ENCODE measurements at regions not wholly inside any gene's neighbourhood (a gene's known extent, or its start where the extent isn't known, plus 50 kb on each side); places are given as distances from the start of the nearest gene placed in this dataset.

- TF ChIP-seq TP53 (CRISPR knock-in tag; IDR thresholded peaks at IDR 0.05) (no peak), JAZF1 (CRISPR knock-in tag; IDR thresholded peaks at IDR 0.05) (no peak), CTCF (IDR thresholded peaks at IDR 0.05) (no peak), TCF7 (CRISPR knock-in tag; IDR thresholded peaks at IDR 0.05; ENCODE audit: low read depth) (no peak), MAX (CRISPR knock-in tag; IDR thresholded peaks at IDR 0.05) (no peak), FOXJ3 (CRISPR knock-in tag; IDR thresholded peaks at IDR 0.05; ENCODE audit: borderline replicate concordance) (no peak), CREM (CRISPR knock-in tag; IDR thresholded peaks at IDR 0.05) (no peak), TEAD1 (CRISPR knock-in tag; IDR thresholded peaks at IDR 0.05) (no peak), ZNF396 (CRISPR knock-in tag; IDR thresholded peaks at IDR 0.05; ENCODE audit: borderline replicate concordance) (no peak), GABPB1 (CRISPR knock-in tag; IDR thresholded peaks at IDR 0.05) (no peak), ZNF671 (CRISPR knock-in tag; IDR thresholded peaks at IDR 0.05) (no peak)
- peaks cover 15% of the 10 kb centered on the region for H3K4me1 Mint-ChIP-seq
- no peaks in the 10 kb centered on the region for H3K36me3 Mint-ChIP-seq
- H3K4me3 Mint-ChIP-seq = no peak overlapping the region
- DNase-seq (ENCODE audit: low spot score) (no peak), ATAC-seq (no peak)
- H3K9me3 Mint-ChIP-seq = peaks cover 4% of the 10 kb centered on the region; the same call in 1 of the 2 replicates
- CTCF ChIA-PET = no interaction called here
- POLR2A ChIA-PET = no interaction called here
- no peak overlapping the region for H3K27ac Mint-ChIP-seq
- no peaks in the 10 kb centered on the region for H3K27me3 Mint-ChIP-seq (ENCODE audit: low read depth)
Observed at GRCh38 chr6:117781550-117781949, 106.3 kb downstream of the NUS1 start.

- Mint-ChIP-seq H3K27ac (no peak overlapping the region), H3K27me3 (ENCODE audit: low read depth) (no peaks in the 10 kb centered on the region), H3K4me1 (peaks cover under 1% of the 10 kb centered on the region; the same call in 1 of the 2 replicates), H3K9me3 (peaks cover 4% of the 10 kb centered on the region; the same call in 1 of the 2 replicates), H3K4me3 (no peak overlapping the region), H3K36me3 (no peaks in the 10 kb centered on the region)
- POLR2A ChIA-PET = interaction anchor here (0.7 kb wide), 1 partner anchor 269 kb away, joined by 4 read pairs; no protein-coding TSS in a partner anchor
- DNase-seq (ENCODE audit: low spot score) = no peak
- ATAC-seq = peak; percentile 30
- CTCF ChIA-PET = no interaction called here
- TF ChIP-seq GABPB1 (CRISPR knock-in tag; IDR thresholded peaks at IDR 0.05) (0 out of 2 replicates have a peak, but pooled peaks have one; percentile 17), ERG (CRISPR knock-in tag; IDR thresholded peaks at IDR 0.05) (no peak)
Observed at GRCh38 chr6:117783279-117783678, 108.0 kb downstream of the NUS1 start.

GRCh38 chr6:117791012-117791411, 115.7 kb downstream of the NUS1 start:
- DNase-seq (ENCODE audit: low spot score) = no peak
- no peak for TF ChIP-seq CREM (CRISPR knock-in tag; IDR thresholded peaks at IDR 0.05)
- TF ChIP-seq OVOL2 (CRISPR knock-in tag; IDR thresholded peaks at IDR 0.05; ENCODE audit: borderline replicate concordance) = no peak
- TF ChIP-seq HMGXB4 (CRISPR knock-in tag; IDR thresholded peaks at IDR 0.05) = no peak
- no peak for TF ChIP-seq ZNF396 (CRISPR knock-in tag; IDR thresholded peaks at IDR 0.05; ENCODE audit: borderline replicate concordance)
- ChIA-PET CTCF (interaction anchor here (2.5 kb wide), 1 partner anchor 15 kb away, joined by 9 read pairs; no protein-coding TSS in a partner anchor), POLR2A (no interaction called here)
- Mint-ChIP-seq H3K27ac (no peak overlapping the region), H3K4me3 (no peak overlapping the region), H3K4me1 (peaks cover 23% of the 10 kb centered on the region), H3K9me3 (peaks cover 17% of the 10 kb centered on the region), H3K27me3 (ENCODE audit: low read depth) (no peaks in the 10 kb centered on the region), H3K36me3 (no peaks in the 10 kb centered on the region)
- no peak for ATAC-seq

- ChIA-PET CTCF (interaction anchor here (0.6 to 1.2 kb wide), 3 partner anchors 18 to 1905 kb away, joined by 3 to 16 read pairs (median 3); no protein-coding TSS in a partner anchor), POLR2A (no interaction called here)
- Mint-ChIP-seq H3K9me3 (peaks cover 18% of the 10 kb centered on the region), H3K4me3 (no peak overlapping the region), H3K27me3 (ENCODE audit: low read depth) (no peaks in the 10 kb centered on the region), H3K36me3 (no peaks in the 10 kb centered on the region), H3K4me1 (peaks cover 33% of the 10 kb centered on the region), H3K27ac (0 out of 2 replicates have a peak overlapping the region, but pooled peaks have one; percentile 48)
- DNase-seq (ENCODE audit: low spot score) = no peak
- ATAC-seq = peak; percentile 76
- TF ChIP-seq TEAD1 (CRISPR knock-in tag; IDR thresholded peaks at IDR 0.05) = no peak
- no peak for TF ChIP-seq E2F4 (CRISPR knock-in tag; IDR thresholded peaks at IDR 0.05; ENCODE audit: borderline replicate concordance, low read depth)
- no peak for TF ChIP-seq ZSCAN18 (CRISPR knock-in tag; IDR thresholded peaks at IDR 0.05)
- no peak for TF ChIP-seq ATF6 (CRISPR knock-in tag; IDR thresholded peaks at IDR 0.05)
- no peak for TF ChIP-seq ZNF121 (CRISPR knock-in tag; IDR thresholded peaks at IDR 0.05)
- TF ChIP-seq SP1 (CRISPR knock-in tag; conservative IDR thresholded peaks at IDR 0.05) = no peak
- TF ChIP-seq GABPB1 (CRISPR knock-in tag; IDR thresholded peaks at IDR 0.05) = no peak
Observed at GRCh38 chr6:117795234-117795633, 111.8 kb upstream of the SLC35F1 start.
